Endothelial cell (in vitro differentiated cells): ENCODE measurements at regions not wholly inside any gene's neighbourhood (a gene's known extent, or its start where the extent isn't known, plus 50 kb on each side); places are given as distances from the start of the nearest gene placed in this dataset.

ENCODE experiments used
- DNase-seq: peaks from one replicate; pipeline ENCODE4 v3.0.0; 2021; ENCODE audit warnings: low spot score
- H3K27ac Mint-ChIP-seq: one replicate; pipeline ENCODE4 v1.8.0; 2021; ENCODE audit warnings: mixed read lengths, inconsistent platforms; ENCODE audit not compliant: unreplicated experiment
- H3K27me3 Mint-ChIP-seq: one replicate; pipeline ENCODE4 v1.8.0; 2021; ENCODE audit warnings: mild to moderate bottlenecking, moderate library complexity, mixed read lengths, inconsistent platforms; ENCODE audit not compliant: unreplicated experiment
- H3K36me3 Mint-ChIP-seq: one replicate; pipeline ENCODE4 v1.8.0; 2021; ENCODE audit warnings: mild to moderate bottlenecking, low read depth, mixed read lengths, inconsistent platforms; ENCODE audit not compliant: unreplicated experiment
- H3K4me1 Mint-ChIP-seq: one replicate; pipeline ENCODE4 v1.8.0; 2021; ENCODE audit warnings: mild to moderate bottlenecking, mixed read lengths, inconsistent platforms; ENCODE audit not compliant: unreplicated experiment
- H3K4me3 Mint-ChIP-seq: one replicate; pipeline ENCODE4 v1.8.0; 2021; ENCODE audit warnings: mild to moderate bottlenecking, mixed read lengths, inconsistent platforms; ENCODE audit not compliant: unreplicated experiment
- H3K9me3 Mint-ChIP-seq: one replicate; pipeline ENCODE4 v1.8.0; 2021; ENCODE audit warnings: mixed read lengths, inconsistent platforms; ENCODE audit not compliant: unreplicated experiment
- TF ChIP-seq, protein P1 (sequence below): fragments of 200-600 bp; sonication (generic); IDR thresholded peaks from one replicate; pipeline ENCODE4 v1.5.0; 2021; ENCODE audit warnings: antibody characterized with exemption; ENCODE audit not compliant: unreplicated experiment

DNA sequence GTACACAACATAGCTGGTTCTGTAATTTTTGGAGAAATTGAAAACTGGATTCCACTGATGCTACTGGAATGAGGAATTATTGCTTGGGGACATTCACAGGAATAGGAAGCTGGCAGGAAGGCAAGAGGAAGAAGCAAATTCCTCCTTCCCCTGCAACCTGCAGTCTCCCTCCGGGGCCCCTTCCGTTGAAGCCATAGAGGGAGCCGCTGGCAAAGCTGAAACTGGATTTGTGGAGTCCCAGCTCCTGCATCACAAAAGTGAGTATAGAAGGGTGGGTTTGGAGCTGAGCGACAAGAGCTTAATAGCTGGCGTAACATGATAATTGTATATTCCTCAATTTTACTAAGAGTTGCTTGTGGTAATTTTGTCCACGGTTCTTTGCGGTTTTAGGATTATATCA is 190.8 kb downstream of the ADRA2A start:
- TF ChIP-seq, protein P1, sequence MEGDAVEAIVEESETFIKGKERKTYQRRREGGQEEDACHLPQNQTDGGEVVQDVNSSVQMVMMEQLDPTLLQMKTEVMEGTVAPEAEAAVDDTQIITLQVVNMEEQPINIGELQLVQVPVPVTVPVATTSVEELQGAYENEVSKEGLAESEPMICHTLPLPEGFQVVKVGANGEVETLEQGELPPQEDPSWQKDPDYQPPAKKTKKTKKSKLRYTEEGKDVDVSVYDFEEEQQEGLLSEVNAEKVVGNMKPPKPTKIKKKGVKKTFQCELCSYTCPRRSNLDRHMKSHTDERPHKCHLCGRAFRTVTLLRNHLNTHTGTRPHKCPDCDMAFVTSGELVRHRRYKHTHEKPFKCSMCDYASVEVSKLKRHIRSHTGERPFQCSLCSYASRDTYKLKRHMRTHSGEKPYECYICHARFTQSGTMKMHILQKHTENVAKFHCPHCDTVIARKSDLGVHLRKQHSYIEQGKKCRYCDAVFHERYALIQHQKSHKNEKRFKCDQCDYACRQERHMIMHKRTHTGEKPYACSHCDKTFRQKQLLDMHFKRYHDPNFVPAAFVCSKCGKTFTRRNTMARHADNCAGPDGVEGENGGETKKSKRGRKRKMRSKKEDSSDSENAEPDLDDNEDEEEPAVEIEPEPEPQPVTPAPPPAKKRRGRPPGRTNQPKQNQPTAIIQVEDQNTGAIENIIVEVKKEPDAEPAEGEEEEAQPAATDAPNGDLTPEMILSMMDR: no peak
- Mint-ChIP-seq H3K27ac (peak overlapping the region; percentile 26), H3K36me3 (no peaks in the 10 kb centered on the region), H3K9me3 (peaks cover 6% of the 10 kb centered on the region), H3K27me3 (no peaks in the 10 kb centered on the region), H3K4me3 (no peak overlapping the region), H3K4me1 (peaks cover 25% of the 10 kb centered on the region)
- DNase-seq: peak; percentile 19

DNA sequence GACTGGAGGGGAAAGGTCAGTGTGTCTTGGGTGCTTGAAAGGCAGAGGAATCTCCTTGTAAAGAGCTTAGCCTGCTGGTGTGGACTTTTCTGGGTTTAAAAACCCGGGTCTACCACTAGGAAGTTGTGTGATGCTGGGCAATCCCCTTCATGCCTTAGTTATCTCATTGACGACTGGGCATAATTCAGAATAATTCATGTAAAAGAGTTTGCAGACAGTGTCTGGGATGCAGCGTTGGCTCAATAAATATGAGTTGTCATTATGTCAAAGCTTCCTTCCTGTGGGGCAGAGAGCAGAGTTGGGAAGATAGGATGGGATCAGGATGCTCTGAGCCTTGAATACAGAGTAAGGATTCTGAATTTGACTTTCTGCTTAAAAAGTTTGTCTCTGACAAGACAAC is 196.4 kb downstream of the ADRA2A start:
- DNase-seq: no peak
- no peak overlapping the region for H3K4me3 Mint-ChIP-seq
- H3K27ac Mint-ChIP-seq: no peak overlapping the region
- peaks cover 4% of the 10 kb centered on the region for H3K36me3 Mint-ChIP-seq
- no peaks in the 10 kb centered on the region for H3K27me3 Mint-ChIP-seq
- TF ChIP-seq, protein P1: no peak
- H3K9me3 Mint-ChIP-seq: no peaks in the 10 kb centered on the region
- peaks cover 15% of the 10 kb centered on the region for H3K4me1 Mint-ChIP-seq

DNA sequence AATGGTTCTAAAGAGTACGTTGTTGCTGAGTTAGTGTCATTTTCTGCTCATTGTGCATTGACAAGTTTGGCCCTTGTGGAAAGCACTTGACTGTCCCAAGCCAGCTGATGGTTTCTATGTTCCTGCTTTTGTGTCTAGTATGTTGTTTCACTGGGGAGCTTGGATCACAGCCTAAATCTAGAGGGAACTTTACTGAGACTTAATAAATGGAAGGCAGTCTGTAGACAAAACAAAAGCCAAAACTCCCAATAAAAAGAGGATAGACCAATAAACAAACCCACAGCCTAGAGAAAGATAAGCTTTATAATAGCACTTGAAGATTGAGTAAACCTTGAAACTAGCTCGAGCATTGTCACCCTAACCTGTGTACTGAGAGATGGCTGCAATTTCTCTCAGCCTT is 196.8 kb downstream of the ADRA2A start:
- H3K27me3 Mint-ChIP-seq: no peaks in the 10 kb centered on the region
- TF ChIP-seq, protein P1: no peak
- no peak overlapping the region for H3K27ac Mint-ChIP-seq
- H3K4me3 Mint-ChIP-seq: no peak overlapping the region
- peaks cover 4% of the 10 kb centered on the region for H3K36me3 Mint-ChIP-seq
- H3K4me1 Mint-ChIP-seq: peaks cover 13% of the 10 kb centered on the region
- no peaks in the 10 kb centered on the region for H3K9me3 Mint-ChIP-seq
- DNase-seq: no peak

DNA sequence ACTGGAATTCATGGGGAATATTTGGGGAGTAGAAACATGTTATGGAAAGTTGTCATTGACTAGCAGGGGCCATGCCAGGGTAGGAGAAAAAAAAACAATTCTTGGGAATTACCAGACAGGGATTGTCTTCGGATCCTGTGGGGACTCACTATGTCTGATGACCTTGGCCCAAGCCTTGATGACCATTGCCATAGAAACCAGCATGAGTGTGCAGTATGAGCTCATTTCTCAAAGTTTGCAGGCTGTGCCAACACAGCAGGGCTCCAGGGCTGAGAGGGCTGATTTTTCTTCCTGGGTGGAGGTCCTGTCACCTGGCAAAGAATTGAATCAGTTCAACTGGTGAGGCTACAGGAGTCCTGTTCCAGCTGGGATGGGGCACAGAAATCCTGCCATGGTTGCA is 198.3 kb downstream of the ADRA2A start:
- no peaks in the 10 kb centered on the region for H3K27me3 Mint-ChIP-seq
- no peak overlapping the region for H3K4me3 Mint-ChIP-seq
- peaks cover 4% of the 10 kb centered on the region for H3K36me3 Mint-ChIP-seq
- TF ChIP-seq, protein P1: no peak
- peaks cover 10% of the 10 kb centered on the region for H3K4me1 Mint-ChIP-seq
- DNase-seq: no peak
- no peaks in the 10 kb centered on the region for H3K9me3 Mint-ChIP-seq
- no peak overlapping the region for H3K27ac Mint-ChIP-seq

DNA sequence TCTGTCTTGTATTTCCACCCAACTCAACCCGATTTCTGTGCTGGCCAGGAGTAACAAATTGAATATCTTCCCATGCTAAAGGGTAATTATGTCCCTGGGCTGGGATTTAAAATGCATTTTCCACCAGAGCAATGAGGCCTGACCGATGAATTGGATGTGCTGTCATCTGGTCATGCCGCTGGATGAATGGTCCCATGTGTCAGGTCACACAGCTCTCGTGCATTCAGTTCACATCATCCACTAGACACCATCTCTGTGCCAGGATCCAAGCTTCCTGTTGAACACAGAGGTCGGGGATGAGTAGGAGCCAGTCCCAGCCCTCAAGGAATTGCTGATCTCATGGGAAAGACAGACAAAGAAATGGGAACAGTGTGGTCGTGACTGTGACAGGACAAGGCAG is 200.8 kb downstream of the ADRA2A start:
- TF ChIP-seq, protein P1: no peak
- no peak overlapping the region for H3K27ac Mint-ChIP-seq
- H3K27me3 Mint-ChIP-seq: peaks cover 3% of the 10 kb centered on the region
- H3K9me3 Mint-ChIP-seq: no peaks in the 10 kb centered on the region
- peaks cover 4% of the 10 kb centered on the region for H3K36me3 Mint-ChIP-seq
- no peak for DNase-seq
- H3K4me1 Mint-ChIP-seq: peaks cover 4% of the 10 kb centered on the region
- H3K4me3 Mint-ChIP-seq: no peak overlapping the region
